Jurkat, Clone E6-1 (cell line): ENCODE measurements at regions not wholly inside any gene's neighbourhood (a gene's known extent, or its start where the extent isn't known, plus 50 kb on each side); places are given as distances from the start of the nearest gene placed in this dataset.
A peak's percentile ranks its signal among the peaks of the same experiment; 100 is the strongest.

Experiments
- DNase-seq: peaks from one replicate; pipeline ENCODE4 v3.0.0-alpha.2; 2011; ENCODE audit warnings: low read depth, low spot score
- H3K4me3 ChIP-seq: 2 replicates; pipeline ENCODE4 v1.5.1; 2011; ENCODE audit warnings: mild to moderate bottlenecking, low read length, control low read depth, moderate library complexity

DNA sequence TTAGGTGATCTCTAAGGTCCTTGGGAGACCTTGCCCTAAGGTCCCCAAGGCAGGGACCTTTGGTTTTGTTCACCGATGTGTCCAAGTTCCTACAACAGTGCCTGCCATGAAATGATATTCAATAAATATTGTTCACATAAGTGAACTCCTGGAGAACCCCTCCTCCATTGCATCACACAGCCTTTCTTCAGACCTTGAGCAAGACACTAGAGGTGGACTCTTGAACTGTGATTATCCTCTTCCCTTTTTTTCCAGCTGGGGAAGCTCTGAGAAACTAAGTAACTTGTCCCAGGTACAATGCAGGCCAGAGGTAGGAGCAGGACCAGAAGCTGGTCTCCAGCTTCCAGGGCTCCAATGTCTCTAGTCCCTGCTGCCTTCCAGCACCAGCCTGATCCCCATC lies 76.6 kb upstream of the LMO1 start:
- no peak for DNase-seq
- H3K4me3 ChIP-seq = no peak overlapping the region

- DNase-seq = no peak
- H3K4me3 ChIP-seq = no peak overlapping the region
These were observed 75.9 kb upstream of the LMO1 start for GRCh38 chr11:8339592-8340022.

GRCh38 chr11:8338138-8338537 lies 74.5 kb upstream of the LMO1 start:
- no peak overlapping the region for H3K4me3 ChIP-seq
- DNase-seq = no peak

DNA sequence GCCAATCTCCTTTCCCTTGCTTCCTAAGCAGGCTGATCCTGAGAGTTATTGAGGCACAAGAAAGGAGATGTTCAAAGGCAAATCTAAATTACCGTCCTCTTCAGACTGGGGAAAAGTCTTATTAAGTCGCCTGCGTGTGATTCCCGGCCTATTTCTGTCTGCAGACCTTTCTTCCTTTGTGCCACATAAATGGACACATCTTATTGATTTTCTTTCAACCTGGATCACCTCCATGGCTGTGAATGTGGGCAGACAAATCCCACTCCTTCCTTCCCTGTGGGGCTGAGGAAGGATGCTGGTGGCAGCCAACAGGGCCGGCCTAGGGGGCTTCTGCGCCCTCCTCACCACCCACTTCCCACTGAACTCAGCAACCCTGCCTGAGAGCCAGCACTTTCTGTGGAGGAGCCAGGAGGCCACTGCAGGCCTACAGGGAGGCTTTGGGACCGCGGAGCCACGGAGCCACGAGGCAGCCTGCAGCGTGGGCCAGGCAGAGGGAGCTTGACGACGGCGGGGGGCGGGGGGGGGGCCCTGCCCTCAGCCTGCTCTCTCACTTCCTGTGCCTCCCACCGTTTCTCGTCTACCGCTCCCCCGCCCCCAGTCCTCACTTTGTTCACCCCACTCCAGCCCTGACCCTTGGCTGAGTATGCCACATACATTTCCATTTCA lies 73.6 kb upstream of the LMO1 start:
- H3K4me3 ChIP-seq = no peak overlapping the region
- DNase-seq = no peak

DNA sequence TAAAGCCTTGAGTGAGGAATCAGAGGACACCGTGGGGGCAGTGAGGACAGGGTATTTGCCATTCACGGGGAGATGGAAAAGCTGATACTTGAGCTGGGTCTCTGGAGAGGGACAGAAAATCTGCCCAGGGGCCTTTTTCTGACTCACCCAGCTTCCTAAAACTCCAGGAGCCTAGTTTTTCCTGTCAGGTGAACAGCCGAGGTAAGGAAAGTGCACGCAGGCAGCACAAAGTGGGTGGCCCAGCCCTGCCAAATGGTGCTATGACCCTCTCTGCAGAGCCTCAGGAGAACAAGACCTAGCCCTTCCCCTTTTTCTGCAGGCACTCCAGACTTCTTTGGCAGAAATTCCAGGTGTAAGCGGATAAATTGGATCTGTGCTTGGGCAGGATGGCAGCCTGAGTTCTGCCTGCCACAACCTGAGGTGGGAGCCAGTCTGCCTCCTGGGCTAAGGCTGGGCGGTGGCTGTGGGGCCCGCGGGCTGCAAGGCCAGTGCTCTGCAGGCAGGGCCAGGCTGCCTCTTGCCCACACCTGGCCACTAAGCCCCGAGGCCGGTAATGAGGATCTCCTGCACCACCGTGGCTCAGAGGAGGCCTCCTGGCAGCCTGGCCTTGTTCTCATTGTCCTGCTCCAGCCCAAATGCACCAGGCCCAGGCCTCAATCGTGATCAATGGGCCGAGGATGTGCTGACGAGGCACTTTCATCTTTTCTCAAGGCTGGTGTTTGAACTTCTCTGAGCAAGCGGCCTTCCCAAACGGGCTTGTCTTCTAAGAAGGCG lies 72.9 kb upstream of the LMO1 start:
- no peak overlapping the region for H3K4me3 ChIP-seq
- DNase-seq = no peak

GRCh38 chr11:8335683-8336082 lies 72.0 kb upstream of the LMO1 start:
- DNase-seq = no peak
- no peak overlapping the region for H3K4me3 ChIP-seq

DNA sequence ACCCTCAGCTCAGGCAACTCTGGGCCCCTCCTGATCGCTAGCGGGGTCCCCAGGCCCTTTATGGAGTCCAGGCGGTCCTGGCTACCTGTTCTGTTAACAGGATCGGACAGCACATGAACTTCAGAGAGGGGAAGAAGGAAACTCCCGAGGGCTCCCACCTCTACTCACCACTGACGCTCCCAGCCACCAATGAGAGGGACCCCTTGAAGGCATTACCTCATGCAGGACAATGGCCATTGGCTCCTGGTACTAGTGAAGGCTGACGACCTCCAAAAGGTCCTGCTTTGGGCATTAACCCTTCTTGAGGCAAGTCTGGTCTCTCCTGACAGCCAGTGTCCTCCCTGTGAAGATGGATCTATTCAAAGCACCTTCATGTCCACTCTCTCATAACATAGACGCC lies 71.5 kb upstream of the LMO1 start:
- DNase-seq = no peak
- no peak overlapping the region for H3K4me3 ChIP-seq

- no peak for DNase-seq
- no peak overlapping the region for H3K4me3 ChIP-seq
These were observed 70.2 kb upstream of the LMO1 start for GRCh38 chr11:8333811-8334401.

DNA sequence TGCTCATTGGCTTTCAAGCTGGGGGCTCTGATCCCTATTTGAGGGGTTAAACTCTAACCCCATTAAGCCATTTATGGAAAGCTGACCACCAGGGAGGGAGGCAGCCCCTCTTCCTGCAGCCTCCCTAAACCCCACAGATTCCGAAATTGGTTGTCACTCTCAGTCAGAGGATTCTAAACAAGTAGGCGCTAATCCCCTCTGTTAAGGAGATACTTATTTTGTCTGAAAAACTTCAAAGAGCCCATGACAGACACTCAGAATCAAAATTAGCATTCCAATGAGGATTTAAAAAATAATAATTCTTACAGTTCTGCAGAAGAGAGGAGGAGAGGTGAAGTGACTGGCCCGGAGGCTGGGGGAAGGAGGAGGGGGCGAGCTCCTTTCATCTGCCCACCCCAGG lies 69.7 kb upstream of the LMO1 start:
- no peak overlapping the region for H3K4me3 ChIP-seq
- DNase-seq = no peak

DNA sequence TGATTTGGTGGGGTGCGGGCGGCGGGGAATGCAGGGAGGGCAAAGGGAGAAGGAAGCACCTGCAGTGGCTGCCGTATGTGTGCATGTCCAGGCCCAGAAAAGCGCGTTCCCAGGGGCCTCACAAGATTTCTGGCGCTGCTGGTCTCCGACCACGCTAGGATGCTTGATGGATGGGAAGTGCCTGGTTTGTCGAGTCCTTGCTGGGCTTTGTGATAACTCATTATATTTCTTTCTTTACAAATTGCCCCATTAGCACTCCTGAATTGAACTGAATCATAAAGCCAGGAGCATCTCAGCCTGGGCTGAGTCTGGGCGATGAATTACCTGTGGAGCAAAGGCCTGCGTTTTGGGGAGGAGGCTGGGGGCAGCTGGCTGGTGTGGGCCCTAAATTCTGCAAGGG lies 69.2 kb upstream of the LMO1 start:
- no peak for DNase-seq
- no peak overlapping the region for H3K4me3 ChIP-seq

GRCh38 chr11:8332196-8332595 lies 68.5 kb upstream of the LMO1 start:
- H3K4me3 ChIP-seq = no peak overlapping the region
- DNase-seq = no peak

DNA sequence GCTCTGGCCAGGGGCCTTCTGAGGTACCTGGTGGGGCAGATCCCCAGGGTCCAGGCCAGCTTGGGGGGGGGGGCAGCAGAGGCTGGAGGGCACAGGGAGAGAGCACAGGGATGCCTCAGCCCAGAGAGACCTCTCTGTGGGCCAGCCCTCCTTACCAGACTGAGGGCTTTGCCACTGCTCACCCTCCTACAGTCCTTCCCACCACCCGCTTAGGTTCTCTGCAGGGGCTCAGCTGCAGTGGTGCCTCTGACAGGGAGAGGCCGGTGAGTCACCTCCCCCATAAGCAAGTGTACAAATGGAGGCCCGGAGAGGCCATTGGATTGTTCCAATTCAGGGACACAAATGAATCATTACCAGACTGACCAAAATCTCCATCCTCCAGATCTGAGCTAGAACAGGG lies 68.1 kb upstream of the LMO1 start:
- DNase-seq = no peak
- no peak overlapping the region for H3K4me3 ChIP-seq

DNA sequence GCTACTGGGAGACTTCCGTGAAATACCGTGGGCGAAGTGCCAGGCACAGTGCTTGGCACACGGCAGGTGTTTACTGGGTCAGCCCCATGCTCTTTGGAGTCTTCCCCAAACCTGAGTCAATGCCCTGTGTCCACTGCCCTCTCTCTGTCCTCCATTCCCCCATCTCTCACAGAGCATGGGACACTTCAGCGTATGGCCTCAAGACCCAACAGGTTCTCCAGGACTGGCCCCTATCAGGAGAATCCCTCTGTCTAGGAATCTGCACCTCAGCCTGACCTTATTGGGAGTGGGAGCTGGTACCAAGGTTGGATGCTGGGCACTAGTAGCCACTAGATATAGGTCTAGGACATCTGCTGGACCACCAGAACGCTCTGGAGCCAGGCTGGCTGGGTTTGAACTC lies 67.2 kb upstream of the LMO1 start:
- H3K4me3 ChIP-seq = no peak overlapping the region
- no peak for DNase-seq

- H3K4me3 ChIP-seq = no peak overlapping the region
- no peak for DNase-seq
These were observed 66.7 kb upstream of the LMO1 start for GRCh38 chr11:8330404-8330803.

DNA sequence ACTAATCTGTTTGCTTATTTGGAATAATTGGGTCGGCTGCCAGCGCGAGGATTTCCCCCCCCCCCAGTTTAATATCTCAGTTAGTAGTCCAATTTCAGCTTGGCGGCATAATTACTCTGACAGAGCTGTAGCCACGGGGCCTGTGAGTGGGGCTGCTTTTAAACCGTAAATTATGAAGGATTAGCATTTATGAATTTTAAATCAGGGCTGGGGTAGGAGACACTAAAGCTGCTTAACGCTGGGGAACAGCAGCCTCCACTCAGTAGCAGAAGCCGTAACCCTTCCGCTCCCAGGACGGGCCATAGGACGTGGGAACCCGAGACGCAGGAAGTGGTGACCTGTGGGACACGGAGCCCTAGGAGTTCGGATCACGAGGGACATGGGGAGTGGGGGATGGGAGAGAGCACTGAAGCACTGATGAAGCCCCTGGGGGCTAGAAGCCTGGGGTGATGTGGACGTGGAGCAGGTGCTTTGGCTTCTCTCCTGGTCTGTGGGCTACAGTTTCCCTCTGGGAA lies 66.2 kb upstream of the LMO1 start:
- DNase-seq = no peak
- no peak overlapping the region for H3K4me3 ChIP-seq

DNA sequence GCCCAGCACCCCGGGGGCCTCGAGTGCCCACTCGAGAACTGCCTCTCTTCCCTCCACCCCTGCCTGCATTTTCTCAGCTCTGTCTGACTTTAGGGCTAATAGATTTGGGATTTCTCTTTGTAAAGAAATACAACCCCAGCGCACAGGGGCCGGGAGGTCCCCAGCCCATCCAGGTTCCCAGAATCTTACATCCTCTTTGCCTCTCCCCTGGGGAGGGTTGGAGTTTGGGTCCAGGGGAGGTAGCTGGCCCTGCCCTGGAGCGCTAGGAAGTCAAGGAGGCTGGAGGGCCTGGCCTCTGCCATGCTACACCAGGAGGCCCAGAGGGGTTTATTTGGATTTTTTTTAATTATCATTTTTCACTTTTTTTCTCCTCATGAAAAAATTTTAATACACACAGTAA lies 65.7 kb upstream of the LMO1 start:
- no peak for DNase-seq
- no peak overlapping the region for H3K4me3 ChIP-seq

DNA sequence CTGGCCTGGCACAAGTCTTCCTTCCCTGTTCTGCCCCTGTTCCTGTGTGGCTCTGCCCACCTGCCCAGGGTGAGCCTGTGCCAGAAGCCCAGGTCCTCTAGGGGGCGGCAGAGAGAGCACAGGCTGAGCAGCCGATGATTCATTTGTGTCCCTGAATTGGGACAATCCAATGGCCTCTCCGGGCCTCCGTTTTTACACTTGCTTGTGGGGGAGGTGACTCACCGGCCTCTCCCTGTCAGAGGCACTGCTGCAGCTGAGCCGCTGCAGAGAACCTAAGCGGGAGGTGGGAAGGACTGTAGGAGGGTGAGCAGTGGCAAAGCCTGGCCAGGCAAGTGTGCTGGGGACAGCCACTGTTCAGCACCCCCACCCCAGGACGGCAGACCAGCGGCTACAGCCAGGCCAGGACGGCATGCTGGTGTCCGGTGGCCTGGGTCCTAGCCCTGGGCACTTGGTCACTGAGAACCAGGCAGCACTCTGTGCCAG lies 65.2 kb upstream of the LMO1 start:
- no peak overlapping the region for H3K4me3 ChIP-seq

GRCh38 chr11:8328231-8328794 lies 64.6 kb upstream of the LMO1 start:
- no peak for DNase-seq
- H3K4me3 ChIP-seq = no peak overlapping the region

More for the DNA sequence above, 65.2 kb upstream of the LMO1 start:
- peak; percentile 22 for DNase-seq

DNA sequence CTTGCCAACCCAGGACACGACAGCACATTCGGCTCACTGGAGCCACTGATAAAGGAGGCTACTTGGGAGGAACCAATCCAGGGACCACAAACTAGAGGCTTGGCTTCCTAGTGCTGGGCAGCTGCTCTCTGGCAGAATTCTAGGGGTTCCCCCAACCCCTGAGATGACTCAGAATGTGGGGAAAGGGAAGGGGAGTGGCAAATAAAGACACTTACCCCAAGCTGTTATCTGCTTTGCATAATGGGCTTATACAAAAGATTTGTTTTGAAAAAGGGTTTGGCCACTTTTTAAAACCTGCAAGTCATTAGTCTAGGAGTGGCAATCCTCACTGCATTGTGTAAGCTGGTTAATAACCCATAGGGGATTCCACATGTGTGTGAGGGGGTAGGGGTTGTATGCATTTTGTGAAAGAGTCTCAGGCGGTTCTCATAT lies 64.1 kb upstream of the LMO1 start:
- DNase-seq = no peak
- H3K4me3 ChIP-seq = no peak overlapping the region

DNA sequence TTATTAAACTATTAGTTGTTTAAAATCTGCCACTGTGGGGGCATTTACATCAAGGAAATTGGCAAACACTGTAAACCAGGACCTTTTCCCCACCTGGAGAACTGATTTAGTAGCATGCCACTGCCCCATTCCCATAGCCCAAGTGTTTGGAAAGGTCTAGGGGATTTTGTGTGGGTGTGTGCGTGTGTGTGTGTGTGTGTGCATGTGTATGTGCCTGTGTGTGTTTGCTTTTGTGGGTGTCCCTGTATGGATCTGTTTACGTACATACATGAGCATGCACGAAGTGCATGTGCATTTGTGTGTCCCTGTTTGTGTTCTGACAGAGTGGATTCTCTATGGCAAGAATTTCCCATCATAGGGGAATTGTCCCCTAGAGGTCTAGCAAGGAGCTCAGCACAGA lies 62.7 kb upstream of the LMO1 start:
- no peak overlapping the region for H3K4me3 ChIP-seq
- no peak for DNase-seq
